ENCODE measurements at regions not wholly inside any gene's neighbourhood (a gene's known extent, or its start where the extent isn't known, plus 50 kb on each side); places are given as distances from the start of the nearest gene placed in this dataset.

DNA sequence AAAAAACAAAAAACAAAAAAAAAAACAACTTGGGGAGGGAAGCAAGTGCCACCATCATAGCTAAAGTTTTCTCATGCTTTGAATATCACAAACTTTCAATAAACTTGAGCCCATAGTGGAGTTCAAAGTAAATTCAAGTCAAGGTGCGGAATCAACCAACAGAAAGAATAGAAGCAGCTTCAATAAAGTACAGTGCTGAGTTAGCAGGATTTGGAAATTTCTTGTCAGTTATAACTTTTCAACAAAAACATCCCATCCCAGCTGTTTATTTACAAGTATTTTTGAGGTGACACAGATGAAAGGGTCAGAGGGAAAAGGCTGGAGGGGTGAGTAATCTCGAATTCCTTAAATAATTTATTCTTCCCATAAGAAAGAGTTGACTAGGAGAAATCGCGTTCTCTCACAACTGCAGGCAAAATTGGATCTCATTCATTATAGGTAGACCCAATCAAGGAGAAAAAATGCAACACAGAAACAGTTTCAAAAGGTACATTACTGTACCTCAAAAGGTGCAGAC is 477.4 kb upstream of the RASGRP1 start:
- TF ChIP-seq, protein P1, sequence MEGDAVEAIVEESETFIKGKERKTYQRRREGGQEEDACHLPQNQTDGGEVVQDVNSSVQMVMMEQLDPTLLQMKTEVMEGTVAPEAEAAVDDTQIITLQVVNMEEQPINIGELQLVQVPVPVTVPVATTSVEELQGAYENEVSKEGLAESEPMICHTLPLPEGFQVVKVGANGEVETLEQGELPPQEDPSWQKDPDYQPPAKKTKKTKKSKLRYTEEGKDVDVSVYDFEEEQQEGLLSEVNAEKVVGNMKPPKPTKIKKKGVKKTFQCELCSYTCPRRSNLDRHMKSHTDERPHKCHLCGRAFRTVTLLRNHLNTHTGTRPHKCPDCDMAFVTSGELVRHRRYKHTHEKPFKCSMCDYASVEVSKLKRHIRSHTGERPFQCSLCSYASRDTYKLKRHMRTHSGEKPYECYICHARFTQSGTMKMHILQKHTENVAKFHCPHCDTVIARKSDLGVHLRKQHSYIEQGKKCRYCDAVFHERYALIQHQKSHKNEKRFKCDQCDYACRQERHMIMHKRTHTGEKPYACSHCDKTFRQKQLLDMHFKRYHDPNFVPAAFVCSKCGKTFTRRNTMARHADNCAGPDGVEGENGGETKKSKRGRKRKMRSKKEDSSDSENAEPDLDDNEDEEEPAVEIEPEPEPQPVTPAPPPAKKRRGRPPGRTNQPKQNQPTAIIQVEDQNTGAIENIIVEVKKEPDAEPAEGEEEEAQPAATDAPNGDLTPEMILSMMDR (IDR thresholded peaks at IDR 0.05) = no peak
- TF ChIP-seq POLR2A (IDR thresholded peaks at IDR 0.05) (no peak), EP300 (IDR thresholded peaks at IDR 0.05; ENCODE audit: low read depth) (no peak)

All from transverse colon (tissue), 3 donors.